Ishikawa (cell line): ENCODE measurements at regions not wholly inside any gene's neighbourhood (a gene's known extent, or its start where the extent isn't known, plus 50 kb on each side); places are given as distances from the start of the nearest gene placed in this dataset.

Experiments
- EP300 ChIP-seq: IDR thresholded peaks from 2 replicates; pipeline ENCODE4 v1.6.1; 2012; ENCODE audit warnings: borderline replicate concordance
- TAF1 ChIP-seq: IDR thresholded peaks from 2 replicates; pipeline ENCODE4 v1.6.1; 2012; ENCODE audit warnings: low read depth, mild to moderate bottlenecking
- YY1 ChIP-seq: IDR thresholded peaks from 2 replicates; pipeline ENCODE4 v1.6.1; 2012; ENCODE audit warnings: low read depth

DNA sequence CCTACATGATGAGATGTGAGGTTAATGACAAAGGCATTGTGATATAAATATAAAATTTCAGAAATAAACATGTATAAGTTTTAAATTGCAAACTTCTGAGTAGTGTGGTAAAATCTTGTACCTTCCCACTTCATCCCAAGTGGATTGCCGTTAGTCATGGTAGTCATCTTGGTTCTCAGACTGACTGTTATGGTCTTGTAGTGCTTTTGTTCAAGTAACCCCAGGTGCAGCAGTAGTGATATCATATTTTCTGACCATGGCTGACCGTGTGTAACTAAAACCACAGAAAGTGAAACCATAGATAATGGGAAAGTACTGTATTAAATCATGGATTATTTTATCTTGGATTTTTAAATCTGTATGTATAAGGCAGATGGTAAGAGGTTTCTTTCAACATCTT lies 74.8 kb upstream of the SLIT2 start:
- TF ChIP-seq YY1 (no peak), EP300 (no peak), TAF1 (no peak)
